MM.1S (cell line): ENCODE measurements at regions not wholly inside any gene's neighbourhood (a gene's known extent, or its start where the extent isn't known, plus 50 kb on each side); places are given as distances from the start of the nearest gene placed in this dataset.

Experiments
- EZH2 ChIP-seq: fragments of 300-600 bp; sonication (generic); optimal IDR thresholded peaks from 2 replicates; pipeline ENCODE3; 2017; ENCODE audit warnings: low read depth, mild to moderate bottlenecking, antibody characterized with exemption, low read length, mixed read lengths
- EZH2phosphoT487 ChIP-seq: fragments of 300-600 bp; sonication (generic); IDR thresholded peaks from 2 replicates; pipeline ENCODE4 v1.6.1; 2018; ENCODE audit warnings: antibody characterized with exemption, low read length
- TF ChIP-seq, protein P1 (sequence below): fragments of 300-600 bp; sonication (generic); IDR thresholded peaks from 2 replicates; pipeline ENCODE4 v1.5.1; 2016; ENCODE audit warnings: antibody characterized with exemption, low read length, mixed read lengths

GRCh38 chr7:53351681-53352080 lies 316.2 kb downstream of the POM121L12 start:
- TF ChIP-seq, protein P1, sequence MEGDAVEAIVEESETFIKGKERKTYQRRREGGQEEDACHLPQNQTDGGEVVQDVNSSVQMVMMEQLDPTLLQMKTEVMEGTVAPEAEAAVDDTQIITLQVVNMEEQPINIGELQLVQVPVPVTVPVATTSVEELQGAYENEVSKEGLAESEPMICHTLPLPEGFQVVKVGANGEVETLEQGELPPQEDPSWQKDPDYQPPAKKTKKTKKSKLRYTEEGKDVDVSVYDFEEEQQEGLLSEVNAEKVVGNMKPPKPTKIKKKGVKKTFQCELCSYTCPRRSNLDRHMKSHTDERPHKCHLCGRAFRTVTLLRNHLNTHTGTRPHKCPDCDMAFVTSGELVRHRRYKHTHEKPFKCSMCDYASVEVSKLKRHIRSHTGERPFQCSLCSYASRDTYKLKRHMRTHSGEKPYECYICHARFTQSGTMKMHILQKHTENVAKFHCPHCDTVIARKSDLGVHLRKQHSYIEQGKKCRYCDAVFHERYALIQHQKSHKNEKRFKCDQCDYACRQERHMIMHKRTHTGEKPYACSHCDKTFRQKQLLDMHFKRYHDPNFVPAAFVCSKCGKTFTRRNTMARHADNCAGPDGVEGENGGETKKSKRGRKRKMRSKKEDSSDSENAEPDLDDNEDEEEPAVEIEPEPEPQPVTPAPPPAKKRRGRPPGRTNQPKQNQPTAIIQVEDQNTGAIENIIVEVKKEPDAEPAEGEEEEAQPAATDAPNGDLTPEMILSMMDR: no peak
- TF ChIP-seq EZH2phosphoT487 (no peak), EZH2 (no peak)
